ENCODE measurements at regions not wholly inside any gene's neighbourhood (a gene's known extent, or its start where the extent isn't known, plus 50 kb on each side); places are given as distances from the start of the nearest gene placed in this dataset.
A peak's percentile ranks its signal among the peaks of the same experiment; 100 is the strongest.

GRCh38 chr5:149441986-149442385 is 62.9 kb upstream of the IL17B start:
- no peak for DNase-seq

DNA sequence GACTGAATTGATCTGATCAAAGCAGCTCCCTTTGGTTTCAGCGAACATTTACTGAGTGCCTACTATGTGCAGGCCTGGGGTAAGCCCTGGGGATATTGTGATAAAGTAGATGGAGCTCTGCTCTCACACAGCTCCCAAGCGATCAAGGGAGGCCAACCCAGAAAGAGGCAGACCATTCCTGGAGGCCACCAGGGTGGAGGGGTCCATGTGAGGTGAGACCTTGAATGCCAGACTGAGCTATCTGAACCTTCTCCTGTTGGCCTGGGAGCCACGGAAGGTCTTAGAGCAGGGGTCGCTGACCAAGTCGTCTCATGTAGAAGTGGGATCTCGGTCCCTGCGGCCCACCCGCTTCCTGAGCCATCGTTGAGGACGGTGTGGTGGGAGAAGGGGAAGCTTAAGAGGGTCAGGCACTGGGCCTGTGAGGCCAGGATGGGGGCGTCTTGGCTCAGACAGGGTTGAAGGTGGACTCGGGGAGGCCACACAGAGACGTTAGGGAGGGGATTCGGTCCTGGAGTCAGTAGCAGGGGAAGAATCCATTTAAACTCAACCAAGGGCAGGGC is 62.2 kb upstream of the IL17B start:
- no peak for DNase-seq

GRCh38 chr5:149439899-149440542 is 60.9 kb upstream of the IL17B start:
- DNase-seq = peak; percentile 56

- DNase-seq = no peak
These were observed 59.6 kb upstream of the IL17B start for GRCh38 chr5:149438711-149439132.

GRCh38 chr5:149438281-149438680 is 59.2 kb upstream of the IL17B start:
- DNase-seq = no peak

DNA sequence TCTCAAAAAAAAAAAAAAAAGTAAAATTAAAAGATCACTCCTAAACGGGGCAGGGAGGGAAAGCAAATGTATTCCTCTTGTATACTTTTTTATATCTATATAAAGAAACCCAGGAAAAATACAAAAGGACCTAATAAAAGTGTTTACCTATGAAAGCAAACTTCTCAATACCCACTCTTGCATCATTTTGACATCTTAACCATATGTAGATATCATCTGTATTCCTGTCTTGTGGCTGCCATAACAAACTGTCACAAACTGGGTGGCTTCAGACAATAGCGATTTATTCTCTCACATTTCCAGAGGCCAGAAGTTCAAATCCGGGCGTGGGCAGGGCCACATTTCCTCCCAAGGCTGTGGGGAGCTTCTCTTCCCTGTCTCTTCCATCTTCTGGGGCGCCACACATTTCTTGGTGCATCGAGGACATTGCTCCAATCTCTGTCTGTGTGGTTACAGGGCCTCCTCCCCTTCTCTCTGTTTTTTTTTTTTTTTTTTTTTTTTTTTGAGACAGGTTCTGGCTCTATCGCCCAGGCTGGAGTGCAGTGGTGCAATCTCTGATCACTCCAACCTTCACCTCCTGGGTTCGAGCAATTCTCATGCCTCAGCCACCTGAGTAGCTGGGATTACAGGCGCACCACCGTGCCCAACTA is 58.4 kb upstream of the IL17B start:
- DNase-seq = no peak

DNA sequence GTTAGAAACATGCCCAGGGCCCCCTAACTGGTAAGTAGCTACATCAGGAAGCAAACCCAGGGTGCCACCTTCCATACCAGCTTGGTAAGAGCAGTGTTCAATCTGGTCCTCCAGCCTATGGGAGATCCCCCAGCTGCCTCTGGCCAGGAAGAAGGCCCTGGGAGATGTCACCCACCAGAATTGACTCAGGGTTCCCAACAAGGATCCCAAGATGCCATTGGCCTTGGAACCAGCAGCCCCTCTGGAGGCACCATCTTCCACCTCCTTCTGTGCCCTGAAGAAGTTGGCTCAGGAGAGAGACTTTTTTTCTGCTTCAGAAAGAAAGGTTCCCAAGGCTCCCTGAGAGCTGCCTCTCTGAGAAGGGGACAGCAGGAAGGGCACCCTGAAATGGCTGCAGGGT is 56.6 kb upstream of the IL17B start:
- DNase-seq = no peak

GRCh38 chr5:149435015-149435376 is 55.9 kb upstream of the IL17B start:
- no peak for DNase-seq

GRCh38 chr5:149434162-149435014 is 55.3 kb upstream of the IL17B start:
- peak; percentile 51 for DNase-seq

DNA sequence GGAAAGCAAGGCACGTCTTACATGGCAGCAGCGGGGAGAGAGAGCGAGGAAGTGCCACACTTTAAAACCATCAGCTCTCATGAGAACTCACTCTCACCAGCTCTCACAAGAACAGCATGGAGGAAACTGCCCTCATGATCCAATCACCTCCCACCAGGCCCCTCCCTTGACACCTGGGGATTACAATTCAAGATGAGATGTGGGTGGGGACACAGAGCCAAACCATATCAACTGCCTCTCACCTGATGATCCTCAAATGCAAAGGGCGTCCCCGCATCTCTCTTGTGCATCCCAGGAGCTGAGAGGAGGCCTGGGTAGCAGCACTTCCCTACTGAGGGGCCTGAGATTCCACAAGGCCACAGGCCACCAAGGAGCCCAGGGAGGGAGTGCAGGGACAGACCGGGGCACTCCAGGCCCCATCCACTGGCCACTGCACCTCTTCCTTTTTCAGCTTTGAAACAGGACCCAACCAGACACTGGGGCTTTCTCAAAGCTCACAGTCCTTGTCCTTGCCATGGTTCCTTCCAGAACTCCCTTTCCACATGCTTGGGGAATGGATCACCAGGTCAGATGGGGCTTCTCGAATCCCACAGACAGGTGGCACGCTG is 54.5 kb upstream of the IL17B start:
- no peak for DNase-seq

- no peak for DNase-seq
These were observed 53.9 kb upstream of the IL17B start for GRCh38 chr5:149432911-149433401.

DNA sequence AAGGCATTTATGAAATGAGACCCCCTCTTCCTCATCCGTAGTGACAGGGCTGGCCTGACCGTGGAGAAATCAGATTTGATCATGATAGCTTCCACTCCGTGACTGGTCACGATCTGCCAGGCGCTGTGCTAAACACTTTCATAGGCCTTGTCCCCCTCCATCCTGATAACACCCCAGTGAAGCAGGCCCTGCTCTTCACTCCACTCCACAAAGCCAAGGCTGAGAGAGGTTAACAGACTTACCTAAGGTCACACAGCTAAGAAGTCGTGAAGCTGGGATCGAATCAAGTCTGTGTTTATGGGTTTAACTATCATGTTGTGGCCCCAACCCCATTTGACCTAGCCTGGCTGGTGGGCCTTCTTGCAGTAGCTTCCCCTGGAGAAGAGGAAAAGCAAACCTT is 53.3 kb upstream of the IL17B start:
- no peak for DNase-seq

GRCh38 chr5:149429839-149430721 is 51.0 kb upstream of the IL17B start:
- DNase-seq = no peak

Data from T1000 (cell line).